ENCODE measurements at regions not wholly inside any gene's neighbourhood (a gene's known extent, or its start where the extent isn't known, plus 50 kb on each side); places are given as distances from the start of the nearest gene placed in this dataset.
A peak's percentile ranks its signal among the peaks of the same experiment; 100 is the strongest.

GRCh38 chr12:130008241-130008640 lies 104.4 kb upstream of the TMEM132D start:
- no peaks in the 10 kb centered on the region for H3K36me3 Mint-ChIP-seq
- H3K27ac Mint-ChIP-seq: no peak overlapping the region
- no peaks in the 10 kb centered on the region for H3K4me1 Mint-ChIP-seq
- ATAC-seq (ENCODE audit: low read depth): no peak
- H3K27me3 Mint-ChIP-seq: peaks cover 2% of the 10 kb centered on the region
- H3K4me3 Mint-ChIP-seq: no peak overlapping the region
- H3K9me3 Mint-ChIP-seq: no peaks in the 10 kb centered on the region
- no peak for DNase-seq (ENCODE audit: low spot score in 2 of 2)

DNA sequence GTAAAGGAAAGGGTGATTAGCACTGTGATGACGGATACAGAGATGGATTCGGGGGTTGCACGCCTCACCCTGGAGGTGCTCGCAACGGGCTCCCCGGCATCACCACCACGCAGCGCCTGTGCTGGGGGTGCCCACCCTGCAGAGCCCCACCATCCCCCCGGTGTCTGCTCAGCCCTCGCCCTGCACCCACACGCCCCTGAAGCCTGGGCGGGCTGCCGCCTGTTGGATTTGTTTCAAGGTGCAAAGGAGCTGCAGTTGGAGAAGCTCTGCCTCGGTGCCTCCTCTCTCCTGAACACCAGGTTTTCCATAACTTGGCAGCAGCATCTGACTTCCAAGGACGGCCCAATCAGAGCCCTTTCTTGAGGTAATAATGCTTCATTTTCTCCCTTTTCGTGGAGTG lies 106.1 kb upstream of the TMEM132D start:
- no peaks in the 10 kb centered on the region for H3K36me3 Mint-ChIP-seq
- peaks cover 2% of the 10 kb centered on the region for H3K27me3 Mint-ChIP-seq
- DNase-seq (ENCODE audit: low spot score in 2 of 2): no peak
- no peaks in the 10 kb centered on the region for H3K4me1 Mint-ChIP-seq
- no peak for ATAC-seq (ENCODE audit: low read depth)
- no peak overlapping the region for H3K27ac Mint-ChIP-seq
- H3K9me3 Mint-ChIP-seq: no peaks in the 10 kb centered on the region
- H3K4me3 Mint-ChIP-seq: no peak overlapping the region

DNA sequence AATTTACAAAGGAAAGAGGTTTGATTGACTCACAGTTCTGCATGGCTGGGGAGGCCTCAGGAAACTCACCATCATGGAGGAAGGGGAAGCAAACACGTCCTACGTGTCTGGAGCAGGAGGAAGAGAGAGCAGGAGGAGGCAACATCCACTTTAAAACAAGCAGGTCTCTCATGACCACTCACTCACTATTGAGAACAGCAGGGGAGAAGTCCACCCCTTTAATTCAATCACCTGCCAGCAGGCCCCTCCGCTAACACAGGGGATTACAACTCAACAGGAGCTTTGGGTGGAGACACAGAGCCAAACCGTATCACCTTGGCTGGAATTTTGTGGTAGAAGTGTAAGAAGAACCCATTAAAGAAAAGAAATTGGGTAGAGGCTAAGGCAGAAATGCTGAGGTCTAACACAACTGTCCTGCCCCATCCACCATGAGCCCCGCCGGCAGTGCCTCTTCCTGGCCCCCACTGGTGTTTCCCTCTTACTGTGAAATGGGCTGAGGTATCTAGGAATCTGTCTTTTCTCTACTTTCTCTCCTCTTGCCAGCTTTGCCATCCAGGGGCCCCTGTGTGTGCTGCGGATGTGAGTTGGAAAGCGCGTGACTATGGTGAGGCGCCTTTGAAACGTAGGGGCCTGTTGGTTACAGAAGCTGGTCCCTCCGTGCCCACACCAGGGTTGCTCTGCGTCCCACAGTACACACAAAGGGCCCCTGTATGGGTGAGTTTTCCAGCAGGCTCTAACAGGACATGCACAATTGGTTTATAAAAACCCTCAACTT lies 108.0 kb upstream of the TMEM132D start:
- no peaks in the 10 kb centered on the region for H3K4me1 Mint-ChIP-seq
- H3K9me3 Mint-ChIP-seq: no peaks in the 10 kb centered on the region
- no peak overlapping the region for H3K27ac Mint-ChIP-seq
- no peak for ATAC-seq (ENCODE audit: low read depth)
- H3K4me3 Mint-ChIP-seq: no peak overlapping the region
- H3K36me3 Mint-ChIP-seq: no peaks in the 10 kb centered on the region
- no peak for DNase-seq (ENCODE audit: low spot score in 2 of 2)
- H3K27me3 Mint-ChIP-seq: peaks cover 2% of the 10 kb centered on the region

DNA sequence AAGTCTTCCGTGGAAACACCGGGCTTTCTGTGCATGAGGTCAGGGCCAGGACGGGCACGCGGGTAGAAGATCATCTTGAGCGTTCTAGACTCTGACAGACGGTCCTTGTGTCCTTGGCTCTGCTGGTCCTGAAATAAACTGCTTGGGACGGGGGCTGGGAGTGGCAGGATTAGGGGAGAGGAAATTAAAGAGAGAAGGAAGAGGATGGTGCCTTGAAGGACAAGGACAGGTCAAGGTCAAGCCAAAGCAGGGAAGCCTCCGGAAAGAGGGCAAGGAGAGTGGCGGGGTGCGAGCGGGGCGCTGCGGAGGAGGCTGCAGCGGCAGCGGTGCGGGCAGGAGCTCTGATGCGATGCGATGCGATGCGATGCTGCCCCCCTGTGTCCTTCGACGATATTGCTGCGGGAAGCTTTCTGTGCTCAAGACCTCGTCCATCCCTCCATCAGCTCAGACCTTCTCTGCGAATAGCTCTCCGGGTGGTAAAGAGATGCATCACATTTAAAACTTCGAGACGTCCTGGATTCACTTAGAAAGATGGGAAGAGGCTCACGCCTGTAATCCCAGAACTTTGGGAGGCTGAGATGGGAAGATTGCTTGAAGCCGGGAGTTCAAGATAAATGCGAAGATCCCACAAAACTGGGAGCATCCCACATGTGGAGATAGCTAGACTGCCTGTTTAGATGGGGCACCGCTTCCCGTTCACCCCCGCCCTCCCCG lies 110.1 kb upstream of the TMEM132D start:
- ATAC-seq (ENCODE audit: low read depth) (no peak), DNase-seq (ENCODE audit: low spot score in 2 of 2) (peak in 1 of 2 donors; percentile 13)
- Mint-ChIP-seq H3K27ac (no peak overlapping the region), H3K4me1 (no peaks in the 10 kb centered on the region), H3K36me3 (no peaks in the 10 kb centered on the region), H3K9me3 (no peaks in the 10 kb centered on the region), H3K4me3 (no peak overlapping the region), H3K27me3 (peaks cover 2% of the 10 kb centered on the region)

DNA sequence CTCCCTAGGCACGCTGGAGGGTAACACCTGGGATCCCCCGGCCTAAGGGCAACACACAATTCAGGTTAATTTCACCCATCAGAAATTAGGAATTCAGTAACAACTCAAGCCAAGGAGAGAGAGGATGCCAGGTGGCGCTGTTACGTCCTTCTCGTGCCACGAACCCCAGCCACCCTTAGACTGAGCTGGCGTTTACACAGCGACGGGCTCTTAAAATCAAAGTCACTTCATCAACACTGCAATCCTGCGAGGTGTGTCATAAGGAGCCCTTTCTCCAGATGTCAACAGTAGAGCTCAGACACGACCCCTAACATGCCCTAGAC lies 110.6 kb upstream of the TMEM132D start:
- Mint-ChIP-seq H3K27ac (no peak overlapping the region), H3K36me3 (no peaks in the 10 kb centered on the region), H3K9me3 (no peaks in the 10 kb centered on the region), H3K27me3 (peaks cover 2% of the 10 kb centered on the region), H3K4me1 (no peaks in the 10 kb centered on the region), H3K4me3 (no peak overlapping the region)
- ATAC-seq (ENCODE audit: low read depth) (no peak), DNase-seq (ENCODE audit: low spot score in 2 of 2) (no peak)

DNA sequence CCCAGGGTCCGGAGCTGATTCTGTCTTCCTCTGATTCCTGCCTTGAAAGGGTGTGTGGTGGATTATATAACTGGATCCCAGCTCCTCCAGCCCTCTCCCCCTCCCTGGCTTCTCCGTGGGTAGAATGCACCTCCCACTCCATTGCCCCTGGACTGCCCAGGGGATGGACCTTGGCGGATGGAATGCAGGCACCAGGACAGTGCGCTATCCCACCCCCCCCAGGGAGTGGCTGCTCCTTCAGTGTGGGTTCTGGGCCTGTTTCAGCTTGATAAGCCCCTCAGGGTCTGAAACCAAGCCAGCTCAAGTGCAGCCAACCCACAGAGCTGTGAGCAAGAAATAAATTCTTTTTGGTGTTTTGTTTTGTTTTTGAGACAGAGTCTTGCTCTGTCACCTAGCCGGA lies 112.4 kb upstream of the TMEM132D start:
- ATAC-seq (ENCODE audit: low read depth): no peak
- no peak overlapping the region for H3K4me3 Mint-ChIP-seq
- no peaks in the 10 kb centered on the region for H3K4me1 Mint-ChIP-seq
- no peaks in the 10 kb centered on the region for H3K9me3 Mint-ChIP-seq
- H3K27ac Mint-ChIP-seq: no peak overlapping the region
- H3K27me3 Mint-ChIP-seq: no peaks in the 10 kb centered on the region
- H3K36me3 Mint-ChIP-seq: no peaks in the 10 kb centered on the region
- DNase-seq (ENCODE audit: low spot score in 2 of 2): no peak

DNA sequence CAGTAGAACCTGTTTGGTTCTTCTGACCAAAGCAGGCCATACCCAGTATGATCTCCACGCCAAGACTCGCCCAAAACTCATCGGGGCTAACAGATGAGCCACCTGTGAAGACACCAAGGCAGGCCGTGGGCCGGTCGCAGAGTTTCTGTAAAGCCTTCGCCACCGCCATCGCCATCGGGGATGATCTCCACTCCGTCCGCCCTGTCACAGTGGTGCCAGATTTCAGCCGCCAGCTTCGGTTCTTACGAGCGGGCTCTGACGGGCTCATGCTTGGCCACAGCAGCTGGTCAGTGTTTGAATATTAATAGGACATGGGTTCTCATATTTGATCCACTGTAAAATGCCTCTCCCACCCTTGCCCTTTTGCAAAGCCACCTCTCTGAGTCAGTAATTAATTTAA lies 113.2 kb upstream of the TMEM132D start:
- H3K36me3 Mint-ChIP-seq: no peaks in the 10 kb centered on the region
- H3K4me3 Mint-ChIP-seq: no peak overlapping the region
- no peak for DNase-seq (ENCODE audit: low spot score in 2 of 2)
- H3K27me3 Mint-ChIP-seq: no peaks in the 10 kb centered on the region
- no peaks in the 10 kb centered on the region for H3K4me1 Mint-ChIP-seq
- H3K9me3 Mint-ChIP-seq: no peaks in the 10 kb centered on the region
- no peak overlapping the region for H3K27ac Mint-ChIP-seq
- no peak for ATAC-seq (ENCODE audit: low read depth)

GRCh38 chr12:130017591-130018449 lies 114.0 kb upstream of the TMEM132D start:
- H3K4me3 Mint-ChIP-seq: no peak overlapping the region
- DNase-seq (ENCODE audit: low spot score in 2 of 2): no peak
- H3K27me3 Mint-ChIP-seq: no peaks in the 10 kb centered on the region
- no peak for ATAC-seq (ENCODE audit: low read depth)
- H3K9me3 Mint-ChIP-seq: no peaks in the 10 kb centered on the region
- no peaks in the 10 kb centered on the region for H3K36me3 Mint-ChIP-seq
- H3K27ac Mint-ChIP-seq: no peak overlapping the region
- H3K4me1 Mint-ChIP-seq: no peaks in the 10 kb centered on the region

- DNase-seq (ENCODE audit: low spot score in 2 of 2) (no peak), ATAC-seq (ENCODE audit: low read depth) (no peak)
- H3K27me3 Mint-ChIP-seq: no peaks in the 10 kb centered on the region
- no peak overlapping the region for H3K4me3 Mint-ChIP-seq
- H3K9me3 Mint-ChIP-seq: no peaks in the 10 kb centered on the region
- H3K36me3 Mint-ChIP-seq: no peaks in the 10 kb centered on the region
- no peaks in the 10 kb centered on the region for H3K4me1 Mint-ChIP-seq
- H3K27ac Mint-ChIP-seq: no peak overlapping the region
Measured at GRCh38 chr12:130018614-130019013, 114.8 kb upstream of the TMEM132D start.

DNA sequence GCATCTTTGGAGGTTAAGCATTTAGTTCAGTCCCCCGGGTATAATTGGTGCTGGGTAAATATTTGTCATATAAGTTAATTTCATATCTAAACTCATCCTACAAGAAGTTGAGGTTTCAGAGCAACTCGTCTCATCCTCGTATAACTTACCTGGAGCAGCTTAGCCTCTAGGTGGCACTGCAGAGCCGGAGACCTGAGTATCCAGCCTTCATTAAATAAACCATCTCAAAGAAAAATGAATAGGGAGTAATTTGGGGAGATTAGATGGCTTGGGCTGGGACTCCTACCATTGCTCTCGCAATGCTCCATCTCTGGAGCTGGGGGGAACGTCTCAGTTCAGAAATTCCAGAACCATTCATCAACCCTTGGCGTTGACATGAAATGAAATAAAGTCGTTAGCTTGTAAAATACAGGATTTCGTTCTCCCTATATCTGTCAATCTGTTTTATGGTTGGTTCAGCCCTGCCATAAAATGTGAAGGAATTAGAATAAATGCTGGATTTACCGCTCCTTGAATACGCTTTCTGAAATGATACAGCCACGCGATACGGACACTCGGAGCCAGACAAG lies 122.9 kb upstream of the TMEM132D start:
- no peak overlapping the region for H3K27ac Mint-ChIP-seq
- no peak overlapping the region for H3K4me3 Mint-ChIP-seq
- no peaks in the 10 kb centered on the region for H3K36me3 Mint-ChIP-seq
- no peak for ATAC-seq (ENCODE audit: low read depth)
- H3K9me3 Mint-ChIP-seq: no peaks in the 10 kb centered on the region
- no peaks in the 10 kb centered on the region for H3K4me1 Mint-ChIP-seq
- no peak for DNase-seq (ENCODE audit: low spot score in 2 of 2)
- no peaks in the 10 kb centered on the region for H3K27me3 Mint-ChIP-seq

GRCh38 chr12:130027798-130028197 lies 124.0 kb upstream of the TMEM132D start:
- Mint-ChIP-seq H3K4me1 (no peaks in the 10 kb centered on the region), H3K4me3 (no peak overlapping the region), H3K36me3 (no peaks in the 10 kb centered on the region), H3K27ac (no peak overlapping the region), H3K9me3 (no peaks in the 10 kb centered on the region), H3K27me3 (no peaks in the 10 kb centered on the region)
- ATAC-seq (ENCODE audit: low read depth): no peak
- no peak for DNase-seq (ENCODE audit: low spot score in 2 of 2)

- no peak for DNase-seq (ENCODE audit: low spot score in 2 of 2)
- ATAC-seq (ENCODE audit: low read depth): no peak
- Mint-ChIP-seq H3K4me1 (no peaks in the 10 kb centered on the region), H3K27me3 (no peaks in the 10 kb centered on the region), H3K4me3 (no peak overlapping the region), H3K27ac (no peak overlapping the region), H3K36me3 (no peaks in the 10 kb centered on the region), H3K9me3 (no peaks in the 10 kb centered on the region)
Measured at GRCh38 chr12:130029151-130029550, 125.3 kb upstream of the TMEM132D start.

GRCh38 chr12:130031041-130031440 lies 127.2 kb upstream of the TMEM132D start:
- H3K27ac Mint-ChIP-seq: no peak overlapping the region
- H3K4me1 Mint-ChIP-seq: no peaks in the 10 kb centered on the region
- no peaks in the 10 kb centered on the region for H3K36me3 Mint-ChIP-seq
- ATAC-seq (ENCODE audit: low read depth): no peak
- no peaks in the 10 kb centered on the region for H3K27me3 Mint-ChIP-seq
- DNase-seq (ENCODE audit: low spot score in 2 of 2): no peak
- H3K9me3 Mint-ChIP-seq: no peaks in the 10 kb centered on the region
- H3K4me3 Mint-ChIP-seq: no peak overlapping the region

DNA sequence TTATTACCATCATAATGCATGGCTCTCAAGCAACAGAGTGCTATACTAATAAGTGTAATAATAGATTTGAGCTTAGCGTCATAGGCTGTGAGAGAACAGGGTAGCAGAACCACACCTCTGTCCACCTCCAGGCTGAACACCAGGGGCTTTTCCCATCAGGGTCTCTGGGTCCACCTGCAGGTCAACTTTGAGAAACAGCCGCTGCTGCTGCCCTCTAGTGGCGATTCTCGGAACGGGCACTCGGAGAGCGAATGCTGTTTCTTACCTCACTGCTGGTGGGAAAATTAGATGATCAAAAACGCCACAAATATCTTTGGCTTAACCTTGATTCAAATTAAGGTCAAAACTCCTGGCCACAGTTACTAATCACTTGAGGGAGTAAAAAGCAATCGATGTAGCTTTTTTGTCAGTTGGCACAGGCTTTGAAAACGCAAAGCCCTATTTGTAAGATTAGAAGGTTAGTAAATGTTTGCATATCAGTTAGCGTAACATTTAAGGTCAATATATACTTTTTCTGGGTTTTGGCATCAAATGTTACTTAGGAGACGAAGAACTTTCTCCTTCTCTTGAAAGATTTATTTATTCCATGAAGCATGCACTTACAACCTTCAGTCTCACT lies 127.9 kb upstream of the TMEM132D start:
- DNase-seq (ENCODE audit: low spot score in 2 of 2) (peak; percentile 48 to 59), ATAC-seq (ENCODE audit: low read depth) (no peak)
- H3K4me1 Mint-ChIP-seq: no peaks in the 10 kb centered on the region
- no peak overlapping the region for H3K4me3 Mint-ChIP-seq
- no peaks in the 10 kb centered on the region for H3K9me3 Mint-ChIP-seq
- H3K36me3 Mint-ChIP-seq: no peaks in the 10 kb centered on the region
- H3K27me3 Mint-ChIP-seq: no peaks in the 10 kb centered on the region
- no peak overlapping the region for H3K27ac Mint-ChIP-seq

Measured in memory B cell (primary cell).